LNCAP (cell line): ENCODE measurements at regions not wholly inside any gene's neighbourhood (a gene's known extent, or its start where the extent isn't known, plus 50 kb on each side); places are given as distances from the start of the nearest gene placed in this dataset.

Experiments used
- TF ChIP-seq, protein P1 (sequence below): fragments of 450-650 bp; IDR thresholded peaks from 2 replicates; pipeline ENCODE4 v1.5.1; 2017; ENCODE audit warnings: mild to moderate bottlenecking

DNA sequence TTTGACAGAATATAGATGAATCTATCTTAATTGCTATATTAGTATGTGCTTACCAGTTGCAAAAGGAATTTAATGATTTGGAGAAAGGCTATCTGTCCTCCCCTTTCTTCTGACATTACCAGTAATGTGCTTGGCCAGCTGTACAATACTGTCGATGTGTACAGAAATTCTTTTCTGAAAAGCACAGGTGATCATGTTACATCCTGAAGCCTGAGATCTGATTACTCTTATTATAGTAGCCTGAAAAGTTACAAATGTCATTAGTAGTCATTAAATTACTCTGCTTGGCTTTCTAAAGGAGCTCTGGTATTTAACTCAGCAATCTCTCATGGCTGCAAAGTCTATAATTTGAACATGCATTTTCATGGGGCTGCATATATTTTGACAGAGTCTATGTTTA is 209.8 kb downstream of the PTPRC start:
- TF ChIP-seq, protein P1, sequence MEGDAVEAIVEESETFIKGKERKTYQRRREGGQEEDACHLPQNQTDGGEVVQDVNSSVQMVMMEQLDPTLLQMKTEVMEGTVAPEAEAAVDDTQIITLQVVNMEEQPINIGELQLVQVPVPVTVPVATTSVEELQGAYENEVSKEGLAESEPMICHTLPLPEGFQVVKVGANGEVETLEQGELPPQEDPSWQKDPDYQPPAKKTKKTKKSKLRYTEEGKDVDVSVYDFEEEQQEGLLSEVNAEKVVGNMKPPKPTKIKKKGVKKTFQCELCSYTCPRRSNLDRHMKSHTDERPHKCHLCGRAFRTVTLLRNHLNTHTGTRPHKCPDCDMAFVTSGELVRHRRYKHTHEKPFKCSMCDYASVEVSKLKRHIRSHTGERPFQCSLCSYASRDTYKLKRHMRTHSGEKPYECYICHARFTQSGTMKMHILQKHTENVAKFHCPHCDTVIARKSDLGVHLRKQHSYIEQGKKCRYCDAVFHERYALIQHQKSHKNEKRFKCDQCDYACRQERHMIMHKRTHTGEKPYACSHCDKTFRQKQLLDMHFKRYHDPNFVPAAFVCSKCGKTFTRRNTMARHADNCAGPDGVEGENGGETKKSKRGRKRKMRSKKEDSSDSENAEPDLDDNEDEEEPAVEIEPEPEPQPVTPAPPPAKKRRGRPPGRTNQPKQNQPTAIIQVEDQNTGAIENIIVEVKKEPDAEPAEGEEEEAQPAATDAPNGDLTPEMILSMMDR: no peak

DNA sequence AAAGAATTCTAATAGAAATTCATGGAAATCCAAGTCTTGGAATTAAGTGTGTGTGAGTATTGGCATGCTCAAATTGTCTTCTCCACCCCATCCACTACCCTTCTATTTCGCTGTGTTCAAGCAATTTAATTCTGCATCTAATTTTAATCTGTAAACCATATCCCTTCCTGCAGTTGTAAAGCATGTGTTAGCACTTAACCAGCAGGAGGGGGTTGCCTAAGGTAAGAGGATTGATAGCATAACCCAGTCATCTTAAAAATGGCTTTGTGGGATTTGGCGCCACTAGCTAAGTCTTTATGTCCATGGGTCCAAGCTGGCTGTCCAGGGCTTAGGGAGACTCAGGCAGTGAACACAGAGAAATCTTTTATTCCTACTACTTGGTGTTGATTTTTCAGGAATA is 210.3 kb downstream of the PTPRC start:
- TF ChIP-seq, protein P1: no peak

DNA sequence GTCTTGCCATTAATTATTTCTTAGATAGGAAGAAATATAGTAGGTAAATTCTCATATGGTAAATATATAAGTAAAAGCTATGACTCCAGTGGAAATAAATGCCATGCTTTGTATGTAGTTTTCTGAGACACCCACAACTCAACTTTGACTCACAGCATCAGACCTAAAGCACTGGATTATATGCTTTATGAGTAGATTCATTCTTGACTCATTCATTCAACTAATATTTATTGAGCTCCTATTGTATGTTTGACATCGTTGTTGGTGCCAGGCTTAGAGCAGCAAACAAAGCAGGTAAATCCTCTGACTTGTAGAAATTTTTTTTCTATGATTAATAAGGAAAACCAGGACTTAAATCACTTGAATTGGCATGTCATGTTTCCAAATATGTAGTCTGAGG is 211.4 kb downstream of the PTPRC start:
- TF ChIP-seq, protein P1: no peak

DNA sequence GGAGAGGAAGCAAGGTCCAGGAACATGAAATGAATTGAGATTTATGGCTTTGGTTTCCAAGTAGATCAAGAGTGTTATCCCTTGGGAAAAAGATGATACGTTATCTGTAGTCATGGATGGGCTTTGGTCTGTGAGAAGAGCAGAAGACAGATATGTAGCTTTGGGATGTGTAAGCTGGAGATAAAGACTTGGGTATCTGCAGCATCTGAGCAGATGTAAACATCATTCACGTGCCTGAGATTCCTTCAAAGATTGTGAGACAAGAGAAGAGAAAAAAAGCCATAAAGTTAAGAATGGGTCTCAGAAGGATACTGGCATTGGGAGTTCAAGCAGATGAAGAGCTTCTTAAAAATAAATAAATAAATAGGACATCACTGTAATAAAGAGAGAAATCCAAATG is 217.8 kb downstream of the PTPRC start:
- TF ChIP-seq, protein P1: no peak

DNA sequence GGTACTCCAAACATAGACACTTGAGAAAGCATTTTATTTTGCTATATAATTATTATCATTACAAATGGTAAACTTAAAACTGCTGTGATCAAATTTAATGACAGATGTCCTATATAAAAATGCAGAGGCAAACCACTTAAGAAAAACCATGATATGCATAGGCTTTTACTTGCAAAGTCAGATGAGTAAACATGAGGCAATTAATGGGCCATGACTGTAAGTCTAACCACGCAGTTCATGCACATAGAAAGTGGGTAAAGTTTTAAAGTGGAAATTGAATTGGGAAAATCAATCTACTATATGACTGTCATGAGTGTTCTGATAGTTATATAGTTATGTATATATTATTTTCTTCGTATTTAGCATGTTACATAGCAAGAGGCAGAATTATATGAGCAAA is 219.2 kb downstream of the PTPRC start:
- TF ChIP-seq, protein P1: no peak

DNA sequence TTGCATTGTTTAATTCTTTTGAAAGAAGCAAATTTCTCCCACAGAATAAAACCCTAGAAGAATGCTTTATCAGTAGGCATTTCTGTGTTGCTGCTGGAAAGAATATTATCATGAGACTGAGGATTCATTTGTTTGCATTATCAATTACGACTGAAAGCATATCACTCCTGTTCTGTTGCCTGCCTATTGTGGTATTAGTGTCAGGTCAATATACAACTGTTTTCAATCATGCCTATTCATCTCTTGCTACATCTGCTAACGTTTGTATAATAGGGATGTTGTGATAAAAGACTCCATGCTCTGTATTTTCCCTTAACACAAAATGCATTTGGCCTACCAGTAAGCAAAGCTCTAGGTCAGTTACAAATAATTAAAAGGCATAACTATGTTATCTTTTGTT is 221.5 kb downstream of the PTPRC start:
- TF ChIP-seq, protein P1: no peak

DNA sequence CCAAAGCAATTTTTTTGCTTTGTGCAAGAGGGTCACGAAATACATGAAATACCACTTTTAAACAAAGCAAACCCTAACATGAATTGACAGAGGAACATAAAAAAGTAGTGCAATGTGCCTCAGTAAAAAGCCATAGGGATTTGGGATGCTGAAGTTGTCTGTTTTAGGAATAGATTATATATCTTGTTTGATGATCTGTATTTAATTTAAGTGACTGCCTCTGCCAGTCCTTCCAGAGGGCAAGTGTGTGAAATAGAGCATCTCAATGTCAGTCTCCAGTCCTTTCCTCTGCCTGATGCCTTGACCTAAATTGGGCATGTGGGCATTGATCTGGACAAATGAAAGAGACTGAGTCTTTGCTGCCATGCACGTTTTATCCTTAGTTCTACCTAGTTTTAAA is 222.8 kb downstream of the PTPRC start:
- TF ChIP-seq, protein P1: no peak

DNA sequence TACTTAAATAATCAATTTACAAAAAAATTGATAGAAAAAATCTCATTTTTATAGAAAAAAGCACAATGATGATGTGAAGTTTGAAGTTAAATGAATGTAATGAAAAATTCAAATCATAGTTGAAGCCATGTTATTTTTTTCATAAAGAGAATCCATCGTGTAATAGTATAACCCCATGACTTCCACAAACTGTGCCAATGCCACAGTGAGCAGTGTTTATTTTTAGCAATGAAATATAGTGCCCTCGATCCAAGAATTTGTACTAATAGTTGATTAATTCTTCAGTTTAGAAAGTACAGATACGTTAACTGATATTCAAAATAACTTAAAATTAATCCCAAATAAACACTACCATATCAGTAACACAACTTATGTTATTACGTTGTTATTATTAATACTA is 225.9 kb downstream of the PTPRC start:
- TF ChIP-seq, protein P1: no peak
